ENCODE measurements at regions not wholly inside any gene's neighbourhood (a gene's known extent, or its start where the extent isn't known, plus 50 kb on each side); places are given as distances from the start of the nearest gene placed in this dataset.
A peak's percentile ranks its signal among the peaks of the same experiment; 100 is the strongest.

DNA sequence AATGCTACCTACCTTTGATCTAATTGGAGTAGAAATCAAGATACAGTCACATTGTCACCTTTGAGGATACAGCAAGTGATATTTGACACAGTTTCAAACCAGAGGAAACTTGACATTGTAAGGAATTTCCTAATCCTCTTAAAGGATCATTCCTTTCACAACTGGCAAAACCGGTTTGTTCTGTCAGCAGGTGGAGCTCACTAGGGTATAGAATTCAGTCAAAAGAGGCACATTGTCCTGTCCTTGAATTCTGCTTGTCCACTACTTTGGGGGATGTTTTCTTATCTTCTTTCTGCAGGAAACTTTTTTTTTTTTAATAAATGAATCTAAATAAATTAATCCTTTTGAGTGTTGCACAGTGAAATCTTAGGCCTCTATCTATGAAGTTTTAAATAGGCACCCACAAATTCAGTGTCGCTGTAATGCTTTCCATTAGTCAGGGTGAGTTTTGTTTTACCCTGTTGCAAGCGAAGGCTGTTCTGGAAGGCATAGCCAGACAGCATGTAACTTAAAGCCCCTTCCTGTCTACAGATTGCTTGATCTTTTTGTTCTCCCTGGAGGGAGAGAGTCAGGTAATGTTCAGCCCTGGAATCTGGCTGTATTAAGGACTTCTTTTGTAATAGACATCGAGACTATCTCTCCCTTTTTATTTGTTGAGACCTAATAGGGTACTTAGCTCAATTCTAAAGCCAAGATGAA is 285.0 kb upstream of the RGS6 start:
- Histone ChIP-seq H3K27ac (no peak overlapping the region), H3K4me1 (no peaks in the 10 kb centered on the region)

GRCh38 chr14:71648725-71649124 is 283.5 kb upstream of the RGS6 start:
- H3K4me1 ChIP-seq = no peaks in the 10 kb centered on the region
- intact Hi-C loops (cut with DNase I) = no loop called here
- no peaks in the 10 kb centered on the region for H3K36me3 ChIP-seq
- no peak overlapping the region for H3K27ac ChIP-seq
- no peak for TF ChIP-seq CTCF (IDR thresholded peaks at IDR 0.05)
- H3K4me3 ChIP-seq = no peak overlapping the region
- no peak for DNase-seq
- no peaks in the 10 kb centered on the region for H3K9me3 ChIP-seq
- H3K9ac ChIP-seq (ENCODE audit: low read depth in 2 of 2, low read length in 2 of 2) = no peak overlapping the region
- no peaks in the 10 kb centered on the region for H3K27me3 ChIP-seq

More for the DNA sequence above, 285.0 kb upstream of the RGS6 start:
- intact Hi-C loops (cut with DNase I) = no loop called here
- TF ChIP-seq CTCF (IDR thresholded peaks at IDR 0.05) = no peak
- Histone ChIP-seq H3K9me3 (no peaks in the 10 kb centered on the region), H3K36me3 (no peaks in the 10 kb centered on the region), H3K27me3 (no peaks in the 10 kb centered on the region), H3K9ac (ENCODE audit: low read depth in 2 of 2, low read length in 2 of 2) (no peak overlapping the region), H3K4me3 (no peak overlapping the region)
- peak; percentile 66 for DNase-seq

GRCh38 chr14:71650187-71650755 is 282.0 kb upstream of the RGS6 start:
- Histone ChIP-seq H3K36me3 (no peaks in the 10 kb centered on the region), H3K4me1 (no peaks in the 10 kb centered on the region), H3K27me3 (no peaks in the 10 kb centered on the region), H3K9me3 (no peaks in the 10 kb centered on the region), H3K9ac (ENCODE audit: low read depth in 2 of 2, low read length in 2 of 2) (no peak overlapping the region), H3K27ac (no peak overlapping the region), H3K4me3 (no peak overlapping the region)
- no peak for TF ChIP-seq CTCF (IDR thresholded peaks at IDR 0.05)
- intact Hi-C loops (cut with DNase I) = no loop called here
- no peak for DNase-seq

GRCh38 chr14:71651228-71651627 is 281.0 kb upstream of the RGS6 start:
- no peak overlapping the region for H3K9ac ChIP-seq (ENCODE audit: low read depth in 2 of 2, low read length in 2 of 2)

DNA sequence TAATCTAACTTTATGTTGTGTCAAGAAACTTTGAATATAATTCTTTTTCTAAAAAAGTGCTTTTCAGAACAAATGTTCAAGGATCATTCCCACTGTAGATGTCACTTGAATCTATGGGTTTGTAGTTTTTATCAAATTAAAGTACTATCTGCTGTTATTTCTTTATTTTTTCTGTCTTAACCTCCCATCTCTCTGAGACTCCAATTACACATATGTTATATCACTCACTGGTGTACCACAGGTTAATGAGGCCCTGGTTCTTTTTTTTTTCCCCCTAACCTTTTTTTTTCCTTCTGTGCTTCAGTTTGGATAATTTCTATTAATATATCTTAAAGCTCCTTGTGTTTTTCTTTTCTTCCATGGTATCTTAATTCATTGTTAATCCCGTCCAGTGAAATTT is 279.9 kb upstream of the RGS6 start:
- Histone ChIP-seq H3K4me1 (no peaks in the 10 kb centered on the region), H3K9me3 (no peaks in the 10 kb centered on the region), H3K36me3 (no peaks in the 10 kb centered on the region), H3K27ac (no peak overlapping the region), H3K9ac (ENCODE audit: low read depth in 2 of 2, low read length in 2 of 2) (no peak overlapping the region), H3K27me3 (no peaks in the 10 kb centered on the region), H3K4me3 (no peak overlapping the region)
- TF ChIP-seq CTCF (IDR thresholded peaks at IDR 0.05) = no peak
- intact Hi-C loops (cut with DNase I) = no loop called here
- no peak for DNase-seq

More at GRCh38 chr14:71651228-71651627, 281.0 kb upstream of the RGS6 start:
- DNase-seq = no peak
- Histone ChIP-seq H3K27ac (no peak overlapping the region), H3K4me3 (no peak overlapping the region), H3K36me3 (no peaks in the 10 kb centered on the region), H3K27me3 (no peaks in the 10 kb centered on the region), H3K9me3 (no peaks in the 10 kb centered on the region), H3K4me1 (no peaks in the 10 kb centered on the region)
- intact Hi-C loops (cut with DNase I) = no loop called here
- TF ChIP-seq CTCF (IDR thresholded peaks at IDR 0.05) = no peak

All from colonic mucosa (tissue), 4 donors.